ENCODE measurements at regions not wholly inside any gene's neighbourhood (a gene's known extent, or its start where the extent isn't known, plus 50 kb on each side); places are given as distances from the start of the nearest gene placed in this dataset.

- no peak for DNase-seq (ENCODE audit: low read depth in 4 of 4, low spot score in 2 of 4)
Measured at GRCh38 chrX:10893366-10893765, 217.8 kb upstream of the HCCS start.

GRCh38 chrX:10893976-10894375 is 217.2 kb upstream of the HCCS start:
- DNase-seq (ENCODE audit: low read depth in 4 of 4, low spot score in 2 of 4) = no peak

- no peak for DNase-seq (ENCODE audit: low read depth in 4 of 4, low spot score in 2 of 4)
Measured at GRCh38 chrX:10897768-10898167, 213.4 kb upstream of the HCCS start.

- no peak for DNase-seq (ENCODE audit: low read depth in 4 of 4, low spot score in 2 of 4)
Measured at GRCh38 chrX:10900585-10901289, 210.4 kb upstream of the HCCS start.

GRCh38 chrX:10901290-10901633 is 209.9 kb upstream of the HCCS start:
- DNase-seq (ENCODE audit: low read depth in 4 of 4, low spot score in 2 of 4) = no peak

GRCh38 chrX:10902001-10902400 is 209.1 kb upstream of the HCCS start:
- no peak for DNase-seq (ENCODE audit: low read depth in 4 of 4, low spot score in 2 of 4)

- no peak for DNase-seq (ENCODE audit: low read depth in 4 of 4, low spot score in 2 of 4)
Measured at GRCh38 chrX:10903523-10903922, 207.6 kb upstream of the HCCS start.

GRCh38 chrX:10904220-10904619 is 206.9 kb upstream of the HCCS start:
- no peak for DNase-seq (ENCODE audit: low read depth in 4 of 4, low spot score in 2 of 4)

GRCh38 chrX:10906866-10907265 is 204.3 kb upstream of the HCCS start:
- DNase-seq (ENCODE audit: low read depth in 4 of 4, low spot score in 2 of 4) = no peak

GRCh38 chrX:10922159-10922558 is 189.0 kb upstream of the HCCS start:
- DNase-seq (ENCODE audit: low read depth in 4 of 4, low spot score in 2 of 4) = no peak

- DNase-seq (ENCODE audit: low read depth in 4 of 4, low spot score in 2 of 4) = no peak
Measured at GRCh38 chrX:10922835-10923234, 188.3 kb upstream of the HCCS start.

GRCh38 chrX:10923466-10923865 is 187.7 kb upstream of the HCCS start:
- DNase-seq (ENCODE audit: low read depth in 4 of 4, low spot score in 2 of 4) = no peak

- DNase-seq (ENCODE audit: low read depth in 4 of 4, low spot score in 2 of 4) = no peak
Measured at GRCh38 chrX:10926404-10926803, 184.7 kb upstream of the HCCS start.

GRCh38 chrX:10926891-10927290 is 184.2 kb upstream of the HCCS start:
- DNase-seq (ENCODE audit: low read depth in 4 of 4, low spot score in 2 of 4) = no peak

- DNase-seq (ENCODE audit: low read depth in 4 of 4, low spot score in 2 of 4) = no peak
Measured at GRCh38 chrX:10929747-10930146, 181.4 kb upstream of the HCCS start.

- no peak for DNase-seq (ENCODE audit: low read depth in 4 of 4, low spot score in 2 of 4)
Measured at GRCh38 chrX:10930151-10930550, 181.0 kb upstream of the HCCS start.

GRCh38 chrX:10931976-10932375 is 179.2 kb upstream of the HCCS start:
- DNase-seq (ENCODE audit: low read depth in 4 of 4, low spot score in 2 of 4) = no peak

GRCh38 chrX:10932842-10933440 is 178.2 kb upstream of the HCCS start:
- no peak for DNase-seq (ENCODE audit: low read depth in 4 of 4, low spot score in 2 of 4)

- no peak for DNase-seq (ENCODE audit: low read depth in 4 of 4, low spot score in 2 of 4)
Measured at GRCh38 chrX:10935501-10935900, 175.6 kb upstream of the HCCS start.

GRCh38 chrX:10936976-10937375 is 174.2 kb upstream of the HCCS start:
- no peak for DNase-seq (ENCODE audit: low read depth in 4 of 4, low spot score in 2 of 4)

- no peak for DNase-seq (ENCODE audit: low read depth in 4 of 4, low spot score in 2 of 4)
Measured at GRCh38 chrX:10938365-10938923, 172.7 kb upstream of the HCCS start.

- no peak for DNase-seq (ENCODE audit: low read depth in 4 of 4, low spot score in 2 of 4)
Measured at GRCh38 chrX:10939424-10939823, 171.7 kb upstream of the HCCS start.
